Naive thymus-derived CD4-positive, alpha-beta T cell (primary cell): ENCODE measurements at regions not wholly inside any gene's neighbourhood (a gene's known extent, or its start where the extent isn't known, plus 50 kb on each side); places are given as distances from the start of the nearest gene placed in this dataset.
A peak's percentile ranks its signal among the peaks of the same experiment; 100 is the strongest.

Experiments used
- ATAC-seq: fragments of 150-1000 bp; cut with Tn5 transposase; 2 replicates; pipeline ENCODE4 v1.10.0; 2021; ENCODE audit warnings: mild to moderate bottlenecking, moderate library complexity
- CTCF ChIA-PET: fragments of 350-600 bp; sonication (Branson Sonifier 250); formaldehyde crosslinking; loops from one replicate; lab custom pipeline; 2021; ENCODE audit warnings: antibody characterized with exemption; lab: Charles Lee
- POLR2A ChIA-PET: fragments of 350-600 bp; sonication (Branson Sonifier 250); formaldehyde crosslinking; loops from one replicate; lab custom pipeline; 2021; ENCODE audit warnings: antibody characterized with exemption, inconsistent platforms; lab: Charles Lee
- DNase-seq, 9 donors: peaks; one replicate each; pipeline versions ENCODE4 v3.0.0 to v3.0.0-alpha.2; 2020 to 2022; ENCODE audit warnings: mixed read lengths in 1 of 9
- H3K27ac ChIP-seq: one replicate; pipeline ENCODE4 v1.7.0; 2013; ENCODE audit warnings: mild to moderate bottlenecking, low read depth, low read length, moderate library complexity
- H3K27me3 ChIP-seq, 2 donors: one replicate each; pipeline ENCODE4 v1.7.0; 2013; ENCODE audit warnings: low read length in 2 of 2, mild to moderate bottlenecking in 2 of 2, moderate library complexity in 2 of 2; ENCODE audit not compliant: control insufficient read depth in 2 of 2, insufficient read depth in 2 of 2
- H3K36me3 ChIP-seq, 3 experiments: 1 replicate in 2 of 3; 2 replicates in 1 of 3; pipeline ENCODE4 v1.7.0; 2013; ENCODE audit warnings: low read length in 3 of 3, mild to moderate bottlenecking in 3 of 3, moderate library complexity in 1 of 3; ENCODE audit not compliant: insufficient read depth in 3 of 3, control insufficient read depth in 2 of 3
- H3K4me1 ChIP-seq, 2 donors: one replicate each; pipeline ENCODE4 v1.7.0; 2013; ENCODE audit warnings: low read length in 2 of 2, mild to moderate bottlenecking in 2 of 2, moderate library complexity in 1 of 2; ENCODE audit not compliant: control insufficient read depth in 2 of 2, insufficient read depth in 2 of 2
- H3K4me3 ChIP-seq: 2 replicates; pipeline ENCODE4 v1.7.0; 2013; ENCODE audit warnings: mild to moderate bottlenecking, low read length
- H3K9me3 ChIP-seq, 3 experiments: 1 replicate in 2 of 3; 2 replicates in 1 of 3; pipeline ENCODE4 v1.7.0; 2013; ENCODE audit warnings: low read length in 3 of 3; ENCODE audit not compliant: control insufficient read depth in 2 of 3
- H3K27ac Mint-ChIP-seq, 9 donors: one replicate each; pipeline ENCODE4 v1.8.0; 2020 to 2022; ENCODE audit warnings: mixed read lengths in 9 of 9, mild to moderate bottlenecking in 8 of 9, moderate library complexity in 5 of 9, inconsistent platforms in 2 of 9
- H3K27me3 Mint-ChIP-seq, 5 donors: one replicate each; pipeline ENCODE4 v1.8.0; 2021 to 2022; ENCODE audit warnings: mixed read lengths in 5 of 5, mild to moderate bottlenecking in 1 of 5
- H3K36me3 Mint-ChIP-seq, 5 donors: one replicate each; pipeline ENCODE4 v1.8.0; 2020 to 2022; ENCODE audit warnings: mixed read lengths in 5 of 5, mild to moderate bottlenecking in 3 of 5, inconsistent platforms in 1 of 5
- H3K4me1 Mint-ChIP-seq, 7 donors: one replicate each; pipeline ENCODE4 v1.8.0; 2020 to 2022; ENCODE audit warnings: mixed read lengths in 7 of 7, mild to moderate bottlenecking in 3 of 7, inconsistent platforms in 1 of 7
- H3K4me3 Mint-ChIP-seq, 10 donors: one replicate each; pipeline ENCODE4 v1.8.0; 2020 to 2022; ENCODE audit warnings: mild to moderate bottlenecking in 10 of 10, mixed read lengths in 10 of 10, moderate library complexity in 6 of 10, inconsistent platforms in 2 of 10
- H3K9me3 Mint-ChIP-seq, 11 donors: one replicate each; pipeline ENCODE4 v1.8.0; 2020 to 2022; ENCODE audit warnings: mixed read lengths in 11 of 11, mild to moderate bottlenecking in 4 of 11, inconsistent platforms in 1 of 11, moderate library complexity in 1 of 11
- intact Hi-C, 2 donors: fragments of 100-400 bp; cut with micrococcal nuclease; formaldehyde crosslinking; loops; one replicate each; pipeline ENCODE4 v1.15.1; 2023

- Histone ChIP-seq H3K4me1 (no peaks in the 10 kb centered on the region), H3K9me3 (no peaks in the 10 kb centered on the region), H3K4me3 (no peak overlapping the region), H3K27me3 (no peaks in the 10 kb centered on the region), H3K36me3 (no peaks in the 10 kb centered on the region), H3K27ac (no peak overlapping the region)
- H3K27ac Mint-ChIP-seq, result peak overlapping the region in 1 of 9 donors; percentile 51
- intact Hi-C loops, result no loop called here
- ChIA-PET POLR2A (no interaction called here), CTCF (no interaction called here)
- no peak for ATAC-seq
- no peak for DNase-seq
- no peaks in the 10 kb centered on the region for H3K36me3 Mint-ChIP-seq
- H3K4me1 Mint-ChIP-seq, result peaks cover 0 to 7% (median 0%) of the 10 kb centered on the region in 7 donors
- no peaks in the 10 kb centered on the region for H3K9me3 Mint-ChIP-seq
- H3K27me3 Mint-ChIP-seq, result no peaks in the 10 kb centered on the region
- no peak overlapping the region for H3K4me3 Mint-ChIP-seq
These were observed 148.9 kb upstream of the IQSEC1 start for GRCh38 chr3:13222131-13222530.

GRCh38 chr3:13221491-13222061 lies 148.3 kb upstream of the IQSEC1 start:
- CTCF ChIA-PET, result no interaction called here
- Histone ChIP-seq H3K9me3 (no peaks in the 10 kb centered on the region), H3K27ac (no peak overlapping the region), H3K36me3 (no peaks in the 10 kb centered on the region), H3K27me3 (no peaks in the 10 kb centered on the region), H3K4me3 (no peak overlapping the region), H3K4me1 (no peaks in the 10 kb centered on the region)
- Mint-ChIP-seq H3K9me3 (no peaks in the 10 kb centered on the region), H3K36me3 (no peaks in the 10 kb centered on the region), H3K4me1 (peaks cover 0 to 7% (median 0%) of the 10 kb centered on the region in 7 donors), H3K27me3 (no peaks in the 10 kb centered on the region), H3K4me3 (no peak overlapping the region), H3K27ac (no peak overlapping the region)
- POLR2A ChIA-PET, result no interaction called here
- no peak for DNase-seq
- no peak for ATAC-seq
- intact Hi-C loops, result no loop called here

GRCh38 chr3:13220991-13221390 lies 147.8 kb upstream of the IQSEC1 start:
- Mint-ChIP-seq H3K36me3 (no peaks in the 10 kb centered on the region), H3K4me1 (peaks cover 0 to 7% (median 0%) of the 10 kb centered on the region in 7 donors), H3K27me3 (no peaks in the 10 kb centered on the region), H3K4me3 (no peak overlapping the region), H3K9me3 (no peaks in the 10 kb centered on the region), H3K27ac (no peak overlapping the region)
- no peak overlapping the region for H3K27ac ChIP-seq
- H3K9me3 ChIP-seq, result no peaks in the 10 kb centered on the region
- H3K36me3 ChIP-seq, result no peaks in the 10 kb centered on the region
- intact Hi-C loops, result no loop called here
- POLR2A ChIA-PET, result no interaction called here
- H3K27me3 ChIP-seq, result no peaks in the 10 kb centered on the region
- DNase-seq (no peak), ATAC-seq (no peak)
- H3K4me1 ChIP-seq, result no peaks in the 10 kb centered on the region
- no peak overlapping the region for H3K4me3 ChIP-seq
- CTCF ChIA-PET, result no interaction called here

DNA sequence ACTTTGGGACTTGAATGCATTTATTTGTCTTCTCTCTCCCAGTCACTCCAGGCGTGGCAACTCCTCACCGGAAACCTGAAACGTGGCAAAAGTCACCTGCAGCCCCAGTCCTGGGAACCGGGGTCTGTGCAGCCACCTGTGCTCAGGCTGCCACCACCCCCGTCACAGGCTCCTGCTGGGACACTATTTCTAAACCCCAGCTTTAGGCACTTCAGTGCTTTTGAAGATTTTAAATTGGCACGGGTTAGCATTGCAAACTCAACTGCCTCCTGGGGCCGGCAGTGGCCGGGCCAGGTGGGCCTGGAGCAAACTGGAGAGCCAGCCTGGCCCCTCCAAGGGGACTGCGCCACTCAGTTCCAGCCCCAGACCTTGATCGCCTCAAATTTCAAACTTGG lies 146.7 kb upstream of the IQSEC1 start:
- Histone ChIP-seq H3K27ac (no peak overlapping the region), H3K9me3 (no peaks in the 10 kb centered on the region), H3K4me3 (no peak overlapping the region), H3K4me1 (no peaks in the 10 kb centered on the region), H3K36me3 (no peaks in the 10 kb centered on the region), H3K27me3 (no peaks in the 10 kb centered on the region)
- DNase-seq, result no peak
- Mint-ChIP-seq H3K36me3 (no peaks in the 10 kb centered on the region), H3K27ac (no peak overlapping the region), H3K27me3 (no peaks in the 10 kb centered on the region), H3K4me3 (no peak overlapping the region), H3K9me3 (no peaks in the 10 kb centered on the region), H3K4me1 (peaks cover 0 to 7% (median 0%) of the 10 kb centered on the region in 7 donors)
- intact Hi-C loops, result no loop called here
- ATAC-seq, result no peak
- POLR2A ChIA-PET, result no interaction called here
- CTCF ChIA-PET, result no interaction called here

GRCh38 chr3:13219077-13219901 lies 146.1 kb upstream of the IQSEC1 start:
- H3K4me1 Mint-ChIP-seq, result peaks cover 0 to 7% (median 0%) of the 10 kb centered on the region in 7 donors
- no peaks in the 10 kb centered on the region for H3K9me3 Mint-ChIP-seq
- no peak for ATAC-seq
- H3K36me3 Mint-ChIP-seq, result no peaks in the 10 kb centered on the region
- DNase-seq, result no peak
- CTCF ChIA-PET, result no interaction called here
- POLR2A ChIA-PET, result no interaction called here
- no peak overlapping the region for H3K4me3 Mint-ChIP-seq
- Histone ChIP-seq H3K4me1 (no peaks in the 10 kb centered on the region), H3K27ac (no peak overlapping the region), H3K9me3 (no peaks in the 10 kb centered on the region), H3K4me3 (no peak overlapping the region), H3K27me3 (no peaks in the 10 kb centered on the region), H3K36me3 (no peaks in the 10 kb centered on the region)
- intact Hi-C loops, result no loop called here
- H3K27me3 Mint-ChIP-seq, result no peaks in the 10 kb centered on the region
- no peak overlapping the region for H3K27ac Mint-ChIP-seq

- no peaks in the 10 kb centered on the region for H3K9me3 Mint-ChIP-seq
- H3K27me3 Mint-ChIP-seq, result no peaks in the 10 kb centered on the region
- intact Hi-C loops, result no loop called here
- H3K27ac Mint-ChIP-seq, result no peak overlapping the region
- CTCF ChIA-PET, result no interaction called here
- peaks cover 0 to 3% (median 0%) of the 10 kb centered on the region in 7 donors for H3K4me1 Mint-ChIP-seq
- DNase-seq (no peak), ATAC-seq (no peak)
- Histone ChIP-seq H3K4me1 (no peaks in the 10 kb centered on the region), H3K27me3 (no peaks in the 10 kb centered on the region), H3K4me3 (no peak overlapping the region), H3K27ac (no peak overlapping the region), H3K36me3 (no peaks in the 10 kb centered on the region), H3K9me3 (no peaks in the 10 kb centered on the region)
- POLR2A ChIA-PET, result no interaction called here
- no peak overlapping the region for H3K4me3 Mint-ChIP-seq
- no peaks in the 10 kb centered on the region for H3K36me3 Mint-ChIP-seq
These were observed 145.3 kb upstream of the IQSEC1 start for GRCh38 chr3:13218541-13218908.
